GM21737 (cell line): ENCODE measurements at regions not wholly inside any gene's neighbourhood (a gene's known extent, or its start where the extent isn't known, plus 50 kb on each side); places are given as distances from the start of the nearest gene placed in this dataset.
"Not testable (repeated sequence)": the region's sequence is repeated elsewhere in the genome, so short reads cannot be mapped to it uniquely, and the experiment has no call there.

ENCODE experiments used
- ATAC-seq: cut with Tn5 transposase; IDR thresholded peaks from one replicate; pipeline ENCODE4 v1.9.1; 2021; ENCODE audit warnings: mild to moderate bottlenecking, moderate library complexity; ENCODE audit not compliant: unreplicated experiment

DNA sequence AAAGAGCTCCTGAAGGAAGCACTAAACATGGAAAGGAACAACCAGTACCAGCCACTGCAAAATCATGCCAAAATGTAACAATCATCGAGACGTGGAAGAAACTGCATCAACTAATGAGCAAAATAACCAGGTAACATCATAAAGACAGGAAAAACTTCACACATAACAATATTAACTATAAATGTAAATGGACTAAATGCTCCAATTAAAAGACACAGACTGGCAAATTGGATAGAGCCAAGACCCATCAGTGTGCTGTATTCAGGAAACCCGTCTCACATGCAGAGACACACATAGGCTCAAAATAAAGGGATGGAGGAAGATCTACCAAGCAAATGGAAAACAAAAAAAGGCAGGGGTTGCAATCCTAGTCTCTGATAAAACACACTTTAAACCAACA, 83.9 kb upstream of the TSLP start:
- not testable (repeated sequence) for ATAC-seq

GRCh38 chr5:110996742-110997141, 74.8 kb upstream of the TSLP start:
- no peak for ATAC-seq

- ATAC-seq = no peak
Measured at GRCh38 chr5:111002036-111002435, 69.5 kb upstream of the TSLP start.

DNA sequence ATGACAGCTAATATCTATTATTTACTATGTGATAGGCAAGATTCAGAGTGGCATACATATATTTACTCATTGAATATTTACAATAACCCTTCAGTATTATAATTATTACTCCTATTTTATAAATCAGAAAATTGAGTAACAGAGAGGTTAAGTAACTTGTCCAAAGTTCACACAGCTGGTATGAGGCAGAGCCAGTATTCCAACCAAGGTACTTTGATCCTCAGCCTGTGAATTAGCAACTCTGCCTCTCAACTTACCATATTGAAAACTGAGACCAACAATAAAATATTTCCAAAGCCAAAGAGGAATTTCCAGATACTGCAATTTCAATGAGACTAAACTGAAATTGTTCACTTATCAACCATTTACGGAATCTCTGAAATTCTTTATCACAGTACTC, 67.9 kb upstream of the TSLP start:
- ATAC-seq = no peak

- ATAC-seq = no peak
Measured at GRCh38 chr5:111004291-111004690, 67.2 kb upstream of the TSLP start.

DNA sequence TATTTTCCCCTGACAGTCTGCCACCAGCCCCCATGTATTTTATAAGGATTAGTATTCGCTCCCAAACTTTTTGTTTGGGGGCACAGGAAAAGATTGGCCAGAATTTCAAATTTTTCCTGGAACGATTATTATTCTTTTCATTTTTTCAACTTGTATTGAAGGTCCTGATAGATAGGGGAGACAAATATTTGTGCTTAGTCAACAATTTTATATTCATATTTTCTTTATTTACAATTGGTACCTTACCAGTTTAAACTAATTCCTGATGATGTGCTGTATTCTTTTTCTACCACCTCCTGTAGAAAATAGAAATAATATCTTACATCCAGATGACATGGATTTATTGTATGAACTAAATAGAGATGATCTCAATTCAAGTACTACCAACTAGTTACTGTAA, 60.7 kb upstream of the TSLP start:
- no peak for ATAC-seq

DNA sequence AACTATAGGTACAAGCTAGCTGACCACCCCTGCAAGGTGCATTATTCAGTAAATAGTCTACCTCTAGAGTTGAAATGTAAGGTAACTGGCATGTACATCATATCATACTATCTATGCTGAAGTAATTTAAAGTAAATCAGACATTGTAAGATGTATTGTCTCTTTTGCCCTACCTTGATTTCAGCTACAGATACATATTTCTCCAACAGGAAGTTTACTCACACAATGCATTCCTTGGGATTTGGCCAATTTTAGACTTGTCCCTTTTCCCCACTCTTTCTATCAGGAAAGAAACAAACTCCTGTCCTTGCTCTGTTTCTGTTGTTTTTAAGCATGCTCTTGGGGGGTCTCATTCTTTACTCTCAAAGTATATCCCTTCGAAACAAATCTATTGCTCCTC, 58.5 kb upstream of the TSLP start:
- ATAC-seq = no peak

GRCh38 chr5:111016801-111017200, 54.7 kb upstream of the TSLP start:
- no peak for ATAC-seq

GRCh38 chr5:111017731-111018130, 53.8 kb upstream of the TSLP start:
- ATAC-seq = no peak
